ENCODE measurements at regions not wholly inside any gene's neighbourhood (a gene's known extent, or its start where the extent isn't known, plus 50 kb on each side); places are given as distances from the start of the nearest gene placed in this dataset.
A peak's percentile ranks its signal among the peaks of the same experiment; 100 is the strongest.

DNA sequence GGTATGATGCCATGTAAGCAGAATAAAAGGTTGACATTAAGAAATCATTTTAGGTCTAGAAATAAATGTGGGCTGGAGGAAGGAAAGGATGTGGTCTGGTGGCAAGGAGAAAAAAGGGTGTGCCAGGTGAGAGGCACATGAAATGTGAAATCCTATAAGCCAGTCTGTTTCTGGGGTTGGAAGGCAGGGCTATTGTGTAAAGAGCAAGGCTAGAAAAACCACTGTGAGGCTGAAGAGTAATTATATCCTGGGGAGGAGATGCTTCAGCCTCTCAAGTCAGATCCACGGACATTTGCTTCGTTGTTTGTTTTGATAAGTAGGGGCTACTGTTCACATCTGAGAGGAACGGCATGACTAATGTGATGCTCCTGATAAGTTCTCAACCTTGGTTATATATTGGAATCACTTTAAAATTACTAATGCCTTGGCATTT lies 77.5 kb upstream of the CTSC start:
- Mint-ChIP-seq H3K27ac (peak overlapping the region; percentile 50), H3K4me3 (peak overlapping the region; percentile 52), H3K4me1 (peaks cover 37% of the 10 kb centered on the region), H3K36me3 (no peaks in the 10 kb centered on the region), H3K9me3 (no peaks in the 10 kb centered on the region)
- ATAC-seq (peak; percentile 80), DNase-seq (ENCODE audit: low spot score in 2 of 2) (no peak)

DNA sequence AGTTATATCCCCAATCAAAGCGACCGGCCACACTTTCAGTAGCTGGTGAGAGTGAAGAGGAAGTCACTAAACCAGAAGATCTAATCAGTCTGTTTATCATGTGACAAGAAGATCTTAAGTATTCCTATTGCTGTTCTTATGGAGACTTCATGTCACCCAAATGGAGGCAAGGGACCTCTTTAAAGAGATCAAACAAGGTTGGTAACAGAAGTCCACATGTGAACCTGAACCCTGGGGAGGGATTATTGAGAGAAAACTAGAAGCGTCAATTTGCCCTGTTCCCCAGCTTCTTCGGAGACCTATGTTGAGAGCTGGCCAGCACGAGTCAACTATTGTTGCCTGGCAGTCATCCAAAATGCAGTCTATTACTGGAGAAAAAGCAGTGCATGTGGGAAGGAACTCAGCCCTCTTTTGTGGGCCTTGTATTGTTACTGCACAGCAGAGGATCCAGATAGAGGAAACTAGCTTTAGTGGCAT lies 76.9 kb upstream of the CTSC start:
- peaks cover 32% of the 10 kb centered on the region for H3K4me1 Mint-ChIP-seq
- peak overlapping the region; percentile 50 for H3K27ac Mint-ChIP-seq
- H3K36me3 Mint-ChIP-seq: no peaks in the 10 kb centered on the region
- H3K9me3 Mint-ChIP-seq: no peaks in the 10 kb centered on the region
- DNase-seq (ENCODE audit: low spot score in 2 of 2): no peak
- ATAC-seq: peak; percentile 66
- H3K4me3 Mint-ChIP-seq: peak overlapping the region; percentile 52

DNA sequence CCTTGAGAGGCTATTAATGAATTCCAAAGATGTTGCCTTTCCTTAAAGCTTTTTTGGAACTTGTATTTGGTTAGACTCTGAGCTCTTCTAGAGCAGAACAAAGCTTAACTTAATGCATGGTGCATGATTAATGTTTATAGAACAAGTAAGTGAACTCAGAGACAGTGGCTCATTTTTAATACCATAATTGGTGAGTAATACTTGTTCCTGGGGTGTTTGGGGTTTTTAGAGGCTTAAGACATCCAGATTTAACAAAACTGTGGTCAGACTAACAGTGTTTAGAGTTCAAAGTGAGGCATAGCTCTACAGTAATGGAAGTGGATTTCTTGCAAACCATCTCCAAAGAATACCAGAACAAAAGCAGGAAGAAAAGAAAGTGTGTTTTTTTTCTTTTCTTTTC lies 73.7 kb upstream of the CTSC start:
- Mint-ChIP-seq H3K4me1 (peaks cover 24% of the 10 kb centered on the region), H3K9me3 (no peaks in the 10 kb centered on the region), H3K36me3 (no peaks in the 10 kb centered on the region), H3K4me3 (no peak overlapping the region), H3K27ac (no peak overlapping the region)
- ATAC-seq (peak; percentile 55), DNase-seq (ENCODE audit: low spot score in 2 of 2) (no peak)

DNA sequence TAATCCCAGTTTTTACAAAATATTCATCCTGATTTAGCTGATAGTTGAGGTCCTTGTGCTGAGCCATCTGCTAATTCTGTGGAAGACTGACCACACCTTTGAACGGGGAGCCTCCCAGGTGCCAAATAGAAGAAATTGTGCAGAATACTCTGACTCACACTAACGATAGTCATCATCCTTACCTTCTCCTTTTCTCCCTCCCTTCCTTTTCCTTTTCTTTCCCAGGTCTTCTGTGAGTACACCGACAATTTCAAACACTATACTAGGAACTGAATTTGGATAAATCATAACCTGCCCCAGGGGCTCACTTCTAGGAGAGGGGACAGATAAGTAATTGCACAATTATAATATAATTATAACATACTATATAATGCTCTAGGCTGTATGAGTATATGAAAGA lies 73.1 kb upstream of the CTSC start:
- peaks cover 18% of the 10 kb centered on the region for H3K4me1 Mint-ChIP-seq
- DNase-seq (ENCODE audit: low spot score in 2 of 2): no peak
- ATAC-seq: no peak
- no peaks in the 10 kb centered on the region for H3K9me3 Mint-ChIP-seq
- no peak overlapping the region for H3K4me3 Mint-ChIP-seq
- no peaks in the 10 kb centered on the region for H3K36me3 Mint-ChIP-seq
- no peak overlapping the region for H3K27ac Mint-ChIP-seq

DNA sequence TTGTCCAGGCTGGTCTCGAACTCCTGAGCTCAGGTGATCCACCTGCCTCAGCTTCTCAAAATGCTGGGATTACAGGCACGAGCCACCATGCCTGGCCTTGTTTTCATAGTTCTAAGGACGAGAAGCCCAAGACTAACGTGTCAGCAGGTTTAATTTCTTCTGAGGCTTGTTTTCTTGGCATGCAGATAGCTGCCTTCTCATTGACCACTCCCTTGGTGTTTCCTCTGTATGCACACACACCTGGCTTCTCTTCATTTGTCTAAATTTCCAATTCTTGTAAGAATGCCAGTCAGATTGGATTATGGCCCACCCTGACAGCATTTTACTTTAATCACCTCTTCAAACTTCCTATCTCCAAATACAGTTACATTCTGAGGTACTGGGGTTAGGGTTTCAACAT lies 72.5 kb upstream of the CTSC start:
- Mint-ChIP-seq H3K36me3 (no peaks in the 10 kb centered on the region), H3K27ac (no peak overlapping the region), H3K4me1 (peaks cover 12% of the 10 kb centered on the region), H3K9me3 (no peaks in the 10 kb centered on the region), H3K4me3 (no peak overlapping the region)
- no peak for DNase-seq (ENCODE audit: low spot score in 2 of 2)
- no peak for ATAC-seq

DNA sequence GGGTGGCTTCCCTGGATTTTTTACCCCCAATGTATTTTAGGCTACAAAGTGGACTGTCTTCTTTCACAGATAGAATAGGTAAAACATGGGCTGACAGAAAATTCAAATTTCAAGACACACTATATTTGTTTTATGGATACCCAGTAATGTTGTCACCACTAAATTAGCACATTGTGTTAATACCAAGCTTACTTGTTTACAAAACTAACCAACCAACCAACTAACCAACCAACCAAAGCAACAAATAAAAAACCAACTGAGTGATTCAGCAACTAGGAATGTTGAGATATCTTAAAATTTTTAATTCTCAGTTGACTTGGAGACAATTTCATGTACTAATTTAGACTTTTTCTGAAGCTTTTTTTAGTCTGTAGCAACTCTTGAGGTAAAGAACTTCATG lies 69.3 kb upstream of the CTSC start:
- Mint-ChIP-seq H3K4me3 (no peak overlapping the region), H3K4me1 (peaks cover 9% of the 10 kb centered on the region), H3K36me3 (no peaks in the 10 kb centered on the region), H3K27ac (no peak overlapping the region), H3K9me3 (no peaks in the 10 kb centered on the region)
- ATAC-seq: no peak
- no peak for DNase-seq (ENCODE audit: low spot score in 2 of 2)

DNA sequence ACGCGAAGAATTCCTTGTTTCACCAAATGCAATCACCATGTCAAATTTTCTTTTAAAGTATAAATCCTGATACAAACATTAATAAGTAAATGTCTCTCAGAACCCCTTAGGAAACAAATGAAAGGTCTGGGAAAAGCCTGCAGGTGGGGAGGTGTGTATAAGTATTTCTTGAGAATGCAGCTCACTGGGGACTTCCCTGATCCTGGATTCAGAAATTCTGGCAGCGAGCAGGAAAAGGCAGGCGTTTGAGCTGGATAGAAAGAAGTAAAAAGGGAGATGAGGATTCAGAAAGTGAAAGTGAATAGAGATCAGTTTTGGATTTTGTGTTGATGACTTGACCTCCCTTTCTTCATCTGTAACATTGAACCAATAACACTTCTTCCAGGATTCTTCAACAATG lies 68.3 kb upstream of the CTSC start:
- Mint-ChIP-seq H3K9me3 (no peaks in the 10 kb centered on the region), H3K4me1 (peaks cover 9% of the 10 kb centered on the region), H3K27ac (no peak overlapping the region), H3K36me3 (no peaks in the 10 kb centered on the region), H3K4me3 (no peak overlapping the region)
- ATAC-seq (no peak), DNase-seq (ENCODE audit: low spot score in 2 of 2) (no peak)

DNA sequence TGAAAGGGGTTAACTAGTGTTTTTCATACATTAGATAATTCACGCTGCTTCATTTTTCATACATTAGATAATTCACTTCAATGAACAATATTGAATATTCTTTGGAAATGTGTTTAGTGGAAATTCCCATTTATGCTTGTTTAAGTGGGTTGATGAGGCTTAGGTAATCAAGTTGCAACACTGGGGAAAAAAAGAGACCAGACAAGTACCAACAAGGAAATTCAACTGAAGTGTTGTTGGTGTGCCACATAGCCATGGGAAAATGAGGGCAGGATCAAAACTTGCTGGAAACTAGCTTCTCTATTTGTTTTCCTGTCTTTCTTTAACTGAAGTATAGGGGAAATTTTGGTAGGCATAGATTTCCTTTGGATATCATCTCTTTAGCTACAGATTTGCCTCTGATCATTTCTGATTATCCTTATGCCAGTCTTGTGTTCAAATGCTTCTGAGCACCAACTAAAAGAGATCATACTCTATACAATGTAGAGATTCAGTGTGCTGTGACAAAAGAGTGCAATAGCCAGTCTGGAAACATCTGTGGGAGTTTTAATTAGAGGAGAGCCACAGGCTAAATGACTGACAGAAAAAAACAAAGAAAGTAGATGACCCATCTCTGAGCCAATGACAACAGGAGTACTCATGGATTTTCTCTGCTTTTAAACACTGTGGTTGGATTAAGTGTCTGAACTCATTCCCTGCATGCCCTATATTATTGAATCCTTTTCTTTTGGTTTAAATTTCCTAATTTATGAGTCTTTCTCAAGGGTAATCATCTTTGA lies 67.6 kb upstream of the CTSC start:
- ATAC-seq (no peak), DNase-seq (ENCODE audit: low spot score in 2 of 2) (no peak)
- H3K36me3 Mint-ChIP-seq: no peaks in the 10 kb centered on the region
- no peak overlapping the region for H3K4me3 Mint-ChIP-seq
- no peaks in the 10 kb centered on the region for H3K9me3 Mint-ChIP-seq
- H3K4me1 Mint-ChIP-seq: peaks cover 9% of the 10 kb centered on the region
- H3K27ac Mint-ChIP-seq: no peak overlapping the region

DNA sequence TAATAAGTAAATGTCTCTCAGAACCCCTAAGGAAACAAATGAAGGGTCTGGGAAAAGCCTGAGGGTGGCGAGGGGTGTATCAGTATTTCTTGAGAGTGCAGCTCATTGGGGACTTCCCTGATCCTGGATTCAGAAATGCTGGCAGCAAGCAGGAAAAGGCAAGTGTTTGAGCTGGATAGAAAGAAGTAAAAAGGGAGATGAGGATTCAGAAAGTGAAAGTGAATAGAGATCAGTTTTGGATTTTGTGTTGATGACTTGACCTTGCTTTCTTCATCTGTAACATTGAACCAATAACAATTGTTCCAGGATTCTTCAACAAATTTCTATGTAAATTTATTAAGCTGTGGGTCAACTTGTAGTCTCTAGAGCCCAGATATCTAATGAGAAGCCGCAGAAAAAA lies 66.9 kb upstream of the CTSC start:
- H3K4me3 Mint-ChIP-seq: no peak overlapping the region
- no peaks in the 10 kb centered on the region for H3K36me3 Mint-ChIP-seq
- no peak overlapping the region for H3K27ac Mint-ChIP-seq
- H3K4me1 Mint-ChIP-seq: peaks cover 9% of the 10 kb centered on the region
- ATAC-seq (no peak), DNase-seq (ENCODE audit: low spot score in 2 of 2) (no peak)
- no peaks in the 10 kb centered on the region for H3K9me3 Mint-ChIP-seq

DNA sequence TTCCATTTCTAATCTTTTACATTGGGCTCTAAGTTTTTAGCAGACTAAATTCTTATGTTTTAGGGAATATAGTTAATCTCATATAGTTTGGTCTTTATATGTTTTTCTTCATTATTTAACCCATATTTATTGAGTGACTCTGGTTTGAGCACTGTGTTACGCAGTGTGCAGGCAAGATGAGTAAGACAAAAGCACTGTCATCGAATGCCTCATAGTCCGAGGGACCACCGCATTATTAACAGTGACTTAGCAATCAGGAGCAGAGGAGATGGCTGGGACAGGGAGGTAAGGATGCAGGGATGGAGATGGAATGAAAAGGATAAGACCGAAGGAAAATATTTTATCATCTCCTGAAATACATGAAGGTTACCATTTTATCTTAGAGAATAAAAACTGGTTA lies 65.2 kb upstream of the CTSC start:
- no peaks in the 10 kb centered on the region for H3K36me3 Mint-ChIP-seq

DNA sequence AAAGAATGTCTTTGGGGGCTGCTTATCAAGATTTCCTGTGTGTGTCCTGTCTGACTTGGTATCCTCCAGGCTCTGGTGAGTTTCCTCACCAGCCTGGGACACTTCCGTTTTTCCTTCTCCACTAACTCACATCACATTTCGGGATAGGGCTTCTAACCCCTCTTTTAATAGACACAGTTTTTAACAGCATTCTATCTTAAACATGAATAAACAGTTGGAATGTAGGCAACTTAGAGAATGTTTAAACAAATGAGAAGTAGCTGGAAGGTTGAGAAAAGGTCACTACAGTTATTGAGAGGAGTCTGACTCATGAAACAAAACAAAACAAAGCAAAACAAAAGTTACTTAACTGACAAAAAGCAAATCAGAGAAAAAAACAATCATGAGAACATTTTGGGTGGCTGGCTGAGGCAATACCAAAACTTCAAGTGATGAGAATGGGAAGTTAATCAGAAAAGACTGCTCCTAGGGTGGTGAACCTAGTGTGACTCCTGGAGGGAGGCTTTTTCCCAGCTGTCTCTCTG lies 64.7 kb upstream of the CTSC start:
- DNase-seq (ENCODE audit: low spot score in 2 of 2) (no peak), ATAC-seq (peak; percentile 32)
- Mint-ChIP-seq H3K36me3 (no peaks in the 10 kb centered on the region), H3K4me1 (peaks cover 9% of the 10 kb centered on the region), H3K9me3 (no peaks in the 10 kb centered on the region), H3K4me3 (no peak overlapping the region), H3K27ac (no peak overlapping the region)

More for the DNA sequence above, 65.2 kb upstream of the CTSC start:
- no peak overlapping the region for H3K27ac Mint-ChIP-seq
- ATAC-seq: no peak
- H3K9me3 Mint-ChIP-seq: no peaks in the 10 kb centered on the region
- H3K4me1 Mint-ChIP-seq: peaks cover 9% of the 10 kb centered on the region
- H3K4me3 Mint-ChIP-seq: no peak overlapping the region
- no peak for DNase-seq (ENCODE audit: low spot score in 2 of 2)

DNA sequence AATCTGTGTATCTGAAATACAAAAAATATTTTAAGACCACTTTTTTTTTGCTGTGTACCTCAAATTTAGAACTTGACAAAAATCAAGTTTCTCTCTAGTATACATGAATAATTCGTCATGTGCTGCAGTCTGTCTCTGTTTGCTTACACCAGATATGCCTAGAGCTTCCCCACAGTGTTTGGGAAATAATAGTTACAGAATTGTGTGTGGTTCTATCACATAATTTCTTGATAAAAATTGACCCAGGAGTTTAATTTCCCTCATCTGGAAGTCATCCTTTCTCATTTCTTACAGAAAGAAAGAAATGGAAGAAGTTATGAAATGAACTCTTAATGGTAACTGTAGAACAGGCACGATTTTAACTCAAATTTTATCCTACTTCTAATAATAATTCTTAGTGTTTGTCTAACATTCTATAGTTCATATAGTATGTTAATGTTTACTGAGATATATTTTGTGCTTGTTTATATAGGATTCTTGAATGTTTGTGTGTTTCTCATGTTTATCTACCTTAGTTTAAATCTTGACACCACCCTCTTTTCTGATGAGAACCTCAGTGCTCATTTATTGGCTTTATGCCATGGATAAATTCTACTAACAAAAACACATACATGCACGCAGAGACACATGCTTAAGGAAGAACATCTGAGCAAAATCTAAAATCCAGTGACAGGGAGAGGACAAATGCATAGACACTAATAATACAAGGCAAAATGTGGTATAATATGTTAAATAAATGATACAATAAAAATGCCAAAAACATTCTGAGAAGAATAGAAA lies 61.4 kb upstream of the CTSC start:
- no peak for DNase-seq (ENCODE audit: low spot score in 2 of 2)
- ATAC-seq: no peak
- Mint-ChIP-seq H3K27ac (no peak overlapping the region), H3K4me1 (peaks cover 9% of the 10 kb centered on the region), H3K9me3 (no peaks in the 10 kb centered on the region), H3K36me3 (no peaks in the 10 kb centered on the region), H3K4me3 (no peak overlapping the region)

DNA sequence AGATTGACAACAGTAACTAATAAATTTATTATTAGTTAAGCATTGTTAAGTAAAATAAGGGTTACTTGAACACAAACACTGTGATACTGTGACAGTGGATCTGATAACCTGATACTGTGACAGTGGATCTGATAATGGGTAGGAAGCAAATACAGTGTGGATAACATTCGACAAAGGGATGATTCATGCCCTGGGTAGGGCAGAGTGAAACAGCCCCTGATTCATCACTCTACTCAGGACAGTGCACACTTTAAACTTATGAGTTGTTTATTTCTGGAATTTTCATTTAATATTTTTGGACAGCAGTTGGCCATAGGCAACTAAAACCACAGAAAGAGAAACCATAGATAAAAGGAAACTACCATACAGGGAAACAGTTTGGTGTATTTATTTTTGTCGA lies 60.8 kb upstream of the CTSC start:
- peaks cover 9% of the 10 kb centered on the region for H3K4me1 Mint-ChIP-seq
- no peaks in the 10 kb centered on the region for H3K36me3 Mint-ChIP-seq
- DNase-seq (ENCODE audit: low spot score in 2 of 2): no peak
- H3K27ac Mint-ChIP-seq: no peak overlapping the region
- peak; percentile 94 for ATAC-seq
- no peak overlapping the region for H3K4me3 Mint-ChIP-seq
- H3K9me3 Mint-ChIP-seq: no peaks in the 10 kb centered on the region

DNA sequence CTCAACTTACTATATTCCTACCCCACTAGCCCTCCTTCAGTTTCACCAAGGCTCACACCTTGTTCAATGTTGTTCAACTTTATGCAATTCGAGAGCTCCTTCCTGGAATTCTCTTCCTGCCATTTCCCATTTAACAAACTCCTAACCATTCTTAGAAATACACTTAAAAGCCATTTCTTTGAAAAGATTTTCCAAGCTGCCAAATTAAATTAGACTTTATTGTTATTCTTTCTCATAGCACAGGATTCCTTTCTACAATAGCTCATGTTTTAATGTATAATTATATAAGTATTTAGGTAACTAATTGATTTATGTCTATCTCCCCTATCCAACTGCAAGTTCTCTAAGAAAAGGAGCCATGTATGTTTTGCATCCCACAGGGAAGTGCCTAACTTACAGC lies 52.7 kb upstream of the CTSC start:
- Mint-ChIP-seq H3K4me3 (no peak overlapping the region), H3K4me1 (no peaks in the 10 kb centered on the region), H3K36me3 (no peaks in the 10 kb centered on the region), H3K27ac (no peak overlapping the region), H3K9me3 (no peaks in the 10 kb centered on the region)
- ATAC-seq (no peak), DNase-seq (ENCODE audit: low spot score in 2 of 2) (no peak)

DNA sequence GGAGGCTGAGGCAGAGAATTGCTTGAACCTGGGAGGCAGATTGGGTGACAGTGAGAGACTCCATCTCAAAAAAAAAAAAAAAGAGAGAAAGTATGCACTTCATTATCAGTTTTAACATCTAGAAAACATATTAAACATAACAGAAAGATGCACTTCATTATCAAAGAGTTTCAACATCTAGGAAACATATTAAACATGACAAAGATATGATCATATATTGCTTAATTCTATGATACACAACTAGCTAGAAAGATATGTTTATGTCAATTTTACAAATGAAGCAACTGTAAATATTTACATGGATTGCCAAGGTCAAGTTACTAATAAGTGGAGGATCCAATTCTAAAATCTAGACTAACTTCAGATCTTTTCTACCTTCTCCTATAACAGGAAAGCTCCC lies 50.4 kb upstream of the CTSC start:
- ATAC-seq (no peak), DNase-seq (ENCODE audit: low spot score in 2 of 2) (no peak)
- Mint-ChIP-seq H3K4me3 (no peak overlapping the region), H3K9me3 (no peaks in the 10 kb centered on the region), H3K27ac (no peak overlapping the region), H3K36me3 (no peaks in the 10 kb centered on the region), H3K4me1 (no peaks in the 10 kb centered on the region)

All from stimulated activated effector memory CD8-positive, alpha-beta T cell treated with anti-CD3 and anti-CD28 coated beads, Interleukin-12 subunit alpha, Interleukin-12 subunit beta, amount 100 ng/mL, for 72 hours (primary cell).